IPS-NIHi7 (cell line): ENCODE measurements at regions not wholly inside any gene's neighbourhood (a gene's known extent, or its start where the extent isn't known, plus 50 kb on each side); places are given as distances from the start of the nearest gene placed in this dataset.
"Not testable (repeated sequence)": the region's sequence is repeated elsewhere in the genome, so short reads cannot be mapped to it uniquely, and the experiment has no call there.

Source experiments
- DNase-seq: peaks from one replicate; pipeline ENCODE4 v3.0.0; 2012; ENCODE audit warnings: mixed read lengths; ENCODE audit errors: extremely low spot score

DNA sequence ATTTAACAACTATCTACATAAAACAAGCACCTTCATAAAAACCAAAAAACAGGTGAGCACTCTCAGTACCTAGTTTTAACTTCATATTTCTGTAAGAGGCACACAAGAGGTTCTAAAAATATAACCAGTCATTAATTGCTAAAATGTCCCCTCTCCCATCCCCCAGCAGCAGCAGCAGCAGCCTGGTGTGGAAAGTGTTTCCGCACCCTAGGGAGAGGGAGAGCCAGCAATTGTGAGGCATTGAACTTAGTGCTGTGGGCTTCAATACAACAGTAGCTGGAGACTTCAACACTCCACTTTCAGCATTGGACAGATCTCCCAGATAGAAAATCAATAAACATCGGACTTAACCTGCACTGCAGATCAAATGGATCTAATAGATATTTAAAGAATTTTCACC is 1158.5 kb downstream of the JRKL start:
- no peak for DNase-seq

DNA sequence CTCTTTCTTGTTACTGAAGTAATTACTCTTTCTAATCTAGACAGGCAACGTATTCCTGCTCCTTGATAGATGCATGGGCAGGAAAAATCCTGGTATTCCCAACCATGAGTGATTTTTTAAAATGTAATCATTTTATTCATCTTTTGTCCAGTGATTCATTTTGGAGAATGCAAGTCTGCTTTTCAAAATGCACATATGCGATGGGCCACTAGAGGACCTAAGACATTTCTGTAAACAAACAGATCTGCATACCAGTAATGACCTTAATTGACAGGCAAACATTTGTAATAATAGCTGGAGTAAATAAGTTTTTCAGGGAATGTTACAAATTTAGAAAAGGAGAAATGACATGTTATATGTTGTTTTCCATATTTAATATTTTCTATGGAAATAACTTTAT is 1167.6 kb downstream of the JRKL start:
- DNase-seq, result no peak

- no peak for DNase-seq
Observed at GRCh38 chr11:97567801-97568200, 1178.0 kb downstream of the JRKL start.

DNA sequence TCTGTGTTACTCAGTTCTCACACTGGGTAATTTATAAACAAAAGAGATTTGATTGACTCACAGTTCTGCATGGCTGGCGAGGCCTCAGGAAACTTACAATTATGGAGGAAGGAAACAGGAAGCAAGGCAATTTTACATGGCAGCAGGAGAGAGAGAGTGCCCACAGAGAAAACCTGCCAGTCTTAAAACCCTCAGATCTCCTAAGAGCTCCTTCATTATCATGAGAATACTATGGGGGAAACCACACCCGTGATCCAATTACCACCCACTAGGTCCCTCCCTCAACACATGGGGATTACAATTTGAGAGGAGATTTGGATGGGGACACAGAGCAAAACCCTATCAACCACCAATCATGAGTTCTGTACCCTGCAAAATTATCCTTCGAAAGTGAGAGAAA is 1180.8 kb downstream of the JRKL start:
- no peak for DNase-seq

DNA sequence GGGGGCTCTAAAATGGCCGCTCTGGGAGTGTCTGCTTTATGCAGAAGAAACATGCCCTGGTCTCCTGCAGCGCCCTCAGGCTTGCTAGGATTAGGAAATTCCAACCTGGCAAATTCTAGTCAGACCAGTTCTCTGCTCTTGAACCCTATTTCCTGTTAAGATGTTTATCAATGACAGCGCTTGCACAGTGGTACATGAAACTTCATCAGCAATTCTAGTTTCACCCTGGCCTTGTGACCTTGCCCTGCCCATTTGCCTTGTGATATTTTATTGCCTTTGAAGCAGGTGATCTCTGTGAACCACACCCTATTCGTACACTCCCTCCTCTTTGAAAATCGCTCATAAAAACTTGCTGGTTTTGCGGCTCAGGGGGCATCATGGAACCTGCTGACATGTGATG is 1184.0 kb downstream of the JRKL start:
- DNase-seq, result not testable (repeated sequence)

GRCh38 chr11:97574976-97575665 is 1185.3 kb downstream of the JRKL start:
- DNase-seq, result no peak

DNA sequence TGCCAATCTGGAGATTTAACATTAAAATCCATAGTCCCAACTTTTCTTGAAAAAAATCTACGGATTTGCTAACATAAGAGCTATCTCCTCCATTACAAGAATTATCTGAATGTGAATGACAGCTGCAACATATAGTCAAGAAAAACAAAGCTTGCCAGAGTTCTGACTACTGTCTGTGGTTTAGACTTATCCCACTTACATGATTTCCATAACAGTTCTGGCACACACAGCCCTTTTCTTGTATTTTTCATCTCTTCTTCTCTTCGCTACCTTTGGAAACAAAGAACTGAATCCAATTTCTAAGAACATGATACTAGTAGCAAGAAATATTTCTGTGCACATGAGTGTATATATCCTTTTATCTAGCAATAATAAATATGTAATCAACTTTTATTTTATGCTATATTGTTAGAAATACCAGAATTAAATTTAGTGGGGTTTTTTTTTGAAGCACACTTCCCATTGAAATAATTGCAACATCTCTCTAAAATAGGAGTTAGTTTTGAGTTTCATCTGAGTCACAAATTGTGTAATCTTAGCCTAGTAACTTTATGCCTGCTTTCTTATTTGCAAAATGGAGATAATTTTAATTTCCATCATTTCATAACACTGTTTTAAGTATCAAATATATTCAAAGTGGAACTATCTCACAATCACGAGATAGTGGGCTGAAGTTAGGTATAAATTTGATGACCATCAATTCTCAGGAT is 1217.6 kb downstream of the JRKL start:
- no peak for DNase-seq

- peak; percentile 17 for DNase-seq
Observed at GRCh38 chr11:97610000-97610399, 1220.2 kb downstream of the JRKL start.

- DNase-seq, result no peak
Observed at GRCh38 chr11:97610854-97611253, 1221.0 kb downstream of the JRKL start.

GRCh38 chr11:97611345-97611744 is 1221.5 kb downstream of the JRKL start:
- no peak for DNase-seq

- no peak for DNase-seq
Observed at GRCh38 chr11:97614606-97615005, 1224.8 kb downstream of the JRKL start.

- DNase-seq, result no peak
Observed at GRCh38 chr11:97615546-97615945, 1225.7 kb downstream of the JRKL start.

DNA sequence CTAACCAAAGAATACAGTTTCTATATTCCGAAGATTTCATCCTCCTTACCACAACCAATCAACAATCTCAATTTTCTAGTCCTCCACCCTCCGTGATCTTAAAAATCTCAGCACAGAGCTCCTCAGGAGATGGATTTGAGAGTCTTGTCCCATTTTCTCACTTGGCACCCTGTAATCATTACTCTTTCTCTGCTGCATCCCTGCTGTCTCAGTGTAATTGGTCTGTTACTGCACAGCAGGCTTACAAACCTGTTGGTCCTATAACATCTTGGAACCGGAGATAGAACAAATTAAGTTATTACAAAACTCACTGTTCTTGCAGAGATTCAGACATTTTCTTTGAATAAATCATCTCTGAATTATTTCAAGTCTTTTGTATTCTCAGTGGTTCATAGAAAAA is 1227.2 kb downstream of the JRKL start:
- DNase-seq, result no peak

DNA sequence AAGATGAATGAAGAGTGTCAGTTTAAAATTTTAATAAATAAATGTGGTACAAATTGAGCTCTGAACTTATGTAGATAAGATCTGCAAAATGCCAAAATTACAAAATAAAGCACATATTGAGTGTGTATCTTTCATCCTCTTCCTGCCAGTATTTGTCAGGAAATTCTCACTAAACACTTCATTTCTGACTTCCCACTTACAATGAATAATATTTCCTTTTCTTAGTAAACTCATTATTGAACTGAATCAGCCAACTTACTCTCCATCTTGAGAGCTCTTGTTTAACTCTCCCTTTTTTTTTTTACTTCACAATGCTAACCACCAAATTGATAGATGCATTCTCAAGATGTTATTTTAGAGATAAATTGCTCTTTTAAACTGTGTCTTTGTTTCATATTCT is 1230.2 kb downstream of the JRKL start:
- DNase-seq, result no peak

DNA sequence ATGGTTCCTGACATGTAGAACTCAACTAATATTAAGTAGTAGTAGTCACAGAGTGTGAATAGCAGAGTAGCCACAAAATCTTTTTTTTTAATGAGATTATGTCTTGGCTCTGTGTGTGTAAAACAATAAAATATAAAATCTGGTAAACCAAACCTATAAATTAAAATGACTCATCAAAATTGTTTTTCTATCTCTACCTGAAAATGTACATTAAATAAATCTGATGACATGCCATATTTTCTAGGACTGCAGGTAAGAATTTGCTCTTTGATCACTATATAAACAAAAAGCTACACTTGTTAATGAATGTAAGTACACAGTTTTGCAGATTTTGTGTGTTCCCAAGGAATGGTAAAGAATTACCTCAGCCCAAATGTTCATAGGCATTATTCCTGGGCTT is 1231.5 kb downstream of the JRKL start:
- no peak for DNase-seq

DNA sequence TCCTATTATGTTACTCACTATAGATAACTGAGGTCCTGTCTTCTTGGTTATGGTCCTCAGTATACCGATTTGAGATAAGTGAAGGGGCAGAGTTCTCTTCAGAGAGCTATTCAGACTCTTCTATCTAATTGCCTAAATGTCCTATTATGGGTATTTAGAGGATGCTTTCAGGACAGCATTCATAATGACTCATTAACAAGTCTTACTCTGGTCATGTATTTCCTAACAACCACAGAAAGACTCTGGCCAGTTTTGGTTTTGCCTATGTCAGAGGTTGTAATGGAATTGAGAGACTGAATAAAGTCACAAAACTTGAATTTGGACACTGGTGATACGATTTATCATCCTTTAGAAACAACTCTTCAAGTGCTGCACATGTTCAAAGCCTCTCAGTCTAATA is 1233.0 kb downstream of the JRKL start:
- no peak for DNase-seq

DNA sequence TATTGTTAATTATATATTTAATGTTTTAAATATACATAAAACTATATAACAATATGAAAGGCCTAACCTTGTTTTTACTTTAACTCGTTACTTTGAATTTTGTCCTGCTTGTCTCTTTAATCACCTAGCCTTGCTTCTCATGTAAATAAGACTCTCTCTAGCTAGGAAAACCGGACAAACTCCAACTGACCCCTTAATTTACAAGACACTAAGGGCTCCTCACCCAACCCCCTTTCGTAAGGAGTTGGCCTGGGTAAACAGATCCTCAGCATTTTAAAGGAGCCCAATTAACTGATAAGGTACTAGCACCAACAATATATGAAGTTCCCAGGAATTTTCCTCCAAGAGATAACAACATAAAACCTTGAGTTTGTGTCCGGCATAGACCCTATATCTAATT is 1246.9 kb downstream of the JRKL start:
- DNase-seq, result not testable (repeated sequence)

DNA sequence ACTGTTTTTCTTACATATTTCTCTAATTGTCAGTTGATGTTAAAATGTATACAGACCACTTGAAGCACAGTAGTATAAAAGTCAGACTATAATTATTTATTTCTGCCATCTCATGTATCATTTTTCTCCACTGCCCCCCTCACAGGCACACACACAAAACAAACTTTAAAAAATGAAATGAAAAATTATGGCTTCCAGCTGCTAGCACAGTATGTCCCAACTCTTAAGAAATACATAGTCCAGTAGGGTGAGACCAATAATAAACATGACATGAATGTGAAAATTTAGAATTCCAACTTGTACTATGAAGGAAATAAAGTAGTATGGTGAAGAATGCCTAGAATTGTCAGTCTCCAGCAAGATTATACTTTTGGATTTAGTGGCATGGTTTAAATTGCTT is 1247.9 kb downstream of the JRKL start:
- no peak for DNase-seq

GRCh38 chr11:97638641-97639224 is 1248.9 kb downstream of the JRKL start:
- DNase-seq, result no peak

GRCh38 chr11:97641988-97642387 is 1252.2 kb downstream of the JRKL start:
- DNase-seq, result no peak

DNA sequence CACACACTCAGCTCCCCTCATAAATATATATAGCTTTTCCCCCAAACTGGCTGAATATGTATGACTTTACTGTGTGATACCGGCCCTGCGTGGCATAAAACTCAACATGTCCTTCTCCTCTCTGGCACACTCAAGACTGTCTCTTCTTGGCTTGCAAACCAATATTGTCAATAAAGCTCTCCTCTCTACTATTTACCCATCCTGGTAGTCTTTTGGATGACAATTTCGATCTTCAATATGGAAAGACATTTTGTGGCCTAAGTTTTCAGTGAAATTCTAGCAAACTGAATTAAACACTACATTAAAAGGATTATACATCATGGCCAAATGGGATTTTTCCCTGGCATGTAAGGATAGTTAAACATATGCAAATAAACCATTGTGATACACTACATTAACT is 1255.9 kb downstream of the JRKL start:
- DNase-seq, result no peak

- DNase-seq, result no peak
Observed at GRCh38 chr11:97656356-97656755, 1266.5 kb downstream of the JRKL start.

DNA sequence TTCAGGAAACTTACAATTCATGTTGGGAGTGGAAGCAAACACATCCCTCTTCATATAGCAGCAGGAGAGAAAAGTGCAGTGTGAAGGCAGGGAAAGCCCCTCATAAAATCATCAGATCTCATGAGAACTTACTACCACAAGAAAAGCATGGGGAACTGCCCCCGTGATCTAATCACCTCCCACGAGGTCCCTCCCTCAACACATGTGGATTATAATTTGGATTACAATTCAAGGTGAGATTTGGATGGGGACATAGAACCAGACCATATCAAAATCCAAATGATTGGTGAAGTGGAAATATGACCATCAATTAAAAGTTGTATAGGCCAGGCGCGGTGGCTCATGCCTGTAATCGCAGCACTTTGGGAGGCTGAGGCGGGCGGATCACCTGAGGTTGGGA is 1268.0 kb downstream of the JRKL start:
- no peak for DNase-seq
